ENCODE measurements at regions not wholly inside any gene's neighbourhood (a gene's known extent, or its start where the extent isn't known, plus 50 kb on each side); places are given as distances from the start of the nearest gene placed in this dataset.

GRCh38 chr10:18735711-18736110, 76.5 kb downstream of the ARL5B start:
- Mint-ChIP-seq H3K36me3 (ENCODE audit: low read depth, unreplicated experiment) (no peaks in the 10 kb centered on the region), H3K27me3 (ENCODE audit: unreplicated experiment) (no peaks in the 10 kb centered on the region), H3K4me1 (ENCODE audit: unreplicated experiment) (no peaks in the 10 kb centered on the region), H3K27ac (ENCODE audit: unreplicated experiment) (no peak overlapping the region), H3K4me3 (ENCODE audit: unreplicated experiment) (no peak overlapping the region), H3K9me3 (ENCODE audit: unreplicated experiment) (no peaks in the 10 kb centered on the region)
- DNase-seq (ENCODE audit: low spot score): no peak
- TF ChIP-seq CTCF (IDR thresholded peaks at IDR 0.05; ENCODE audit: unreplicated experiment): no peak

- Mint-ChIP-seq H3K27ac (ENCODE audit: unreplicated experiment) (no peak overlapping the region), H3K36me3 (ENCODE audit: low read depth, unreplicated experiment) (no peaks in the 10 kb centered on the region), H3K4me1 (ENCODE audit: unreplicated experiment) (no peaks in the 10 kb centered on the region), H3K27me3 (ENCODE audit: unreplicated experiment) (no peaks in the 10 kb centered on the region), H3K4me3 (ENCODE audit: unreplicated experiment) (no peak overlapping the region), H3K9me3 (ENCODE audit: unreplicated experiment) (no peaks in the 10 kb centered on the region)
- no peak for DNase-seq (ENCODE audit: low spot score)
- no peak for TF ChIP-seq CTCF (IDR thresholded peaks at IDR 0.05; ENCODE audit: unreplicated experiment)
Measured at GRCh38 chr10:18737236-18737635, 78.0 kb downstream of the ARL5B start.

GRCh38 chr10:18737841-18738240, 78.6 kb downstream of the ARL5B start:
- DNase-seq (ENCODE audit: low spot score): no peak
- Mint-ChIP-seq H3K36me3 (ENCODE audit: low read depth, unreplicated experiment) (no peaks in the 10 kb centered on the region), H3K4me1 (ENCODE audit: unreplicated experiment) (no peaks in the 10 kb centered on the region), H3K27ac (ENCODE audit: unreplicated experiment) (no peak overlapping the region), H3K27me3 (ENCODE audit: unreplicated experiment) (no peaks in the 10 kb centered on the region), H3K9me3 (ENCODE audit: unreplicated experiment) (no peaks in the 10 kb centered on the region), H3K4me3 (ENCODE audit: unreplicated experiment) (no peak overlapping the region)
- no peak for TF ChIP-seq CTCF (IDR thresholded peaks at IDR 0.05; ENCODE audit: unreplicated experiment)

- Mint-ChIP-seq H3K36me3 (ENCODE audit: low read depth, unreplicated experiment) (no peaks in the 10 kb centered on the region), H3K9me3 (ENCODE audit: unreplicated experiment) (no peaks in the 10 kb centered on the region), H3K4me1 (ENCODE audit: unreplicated experiment) (no peaks in the 10 kb centered on the region), H3K27ac (ENCODE audit: unreplicated experiment) (no peak overlapping the region), H3K27me3 (ENCODE audit: unreplicated experiment) (no peaks in the 10 kb centered on the region), H3K4me3 (ENCODE audit: unreplicated experiment) (no peak overlapping the region)
- DNase-seq (ENCODE audit: low spot score): no peak
- TF ChIP-seq CTCF (IDR thresholded peaks at IDR 0.05; ENCODE audit: unreplicated experiment): no peak
Measured at GRCh38 chr10:18738835-18739234, 79.6 kb downstream of the ARL5B start.

- H3K9me3 Mint-ChIP-seq (ENCODE audit: unreplicated experiment): no peaks in the 10 kb centered on the region
- no peak overlapping the region for H3K27ac Mint-ChIP-seq (ENCODE audit: unreplicated experiment)
- no peaks in the 10 kb centered on the region for H3K27me3 Mint-ChIP-seq (ENCODE audit: unreplicated experiment)
- H3K36me3 Mint-ChIP-seq (ENCODE audit: low read depth, unreplicated experiment): no peaks in the 10 kb centered on the region
- H3K4me1 Mint-ChIP-seq (ENCODE audit: unreplicated experiment): no peaks in the 10 kb centered on the region
- H3K4me3 Mint-ChIP-seq (ENCODE audit: unreplicated experiment): no peak overlapping the region
- no peak for DNase-seq (ENCODE audit: low spot score)
- TF ChIP-seq CTCF (IDR thresholded peaks at IDR 0.05; ENCODE audit: unreplicated experiment): no peak
Measured at GRCh38 chr10:18743926-18744325, 84.7 kb downstream of the ARL5B start.
